ENCODE measurements at regions not wholly inside any gene's neighbourhood (a gene's known extent, or its start where the extent isn't known, plus 50 kb on each side); places are given as distances from the start of the nearest gene placed in this dataset.
"Not testable (repeated sequence)": the region's sequence is repeated elsewhere in the genome, so short reads cannot be mapped to it uniquely, and the experiment has no call there.

DNA sequence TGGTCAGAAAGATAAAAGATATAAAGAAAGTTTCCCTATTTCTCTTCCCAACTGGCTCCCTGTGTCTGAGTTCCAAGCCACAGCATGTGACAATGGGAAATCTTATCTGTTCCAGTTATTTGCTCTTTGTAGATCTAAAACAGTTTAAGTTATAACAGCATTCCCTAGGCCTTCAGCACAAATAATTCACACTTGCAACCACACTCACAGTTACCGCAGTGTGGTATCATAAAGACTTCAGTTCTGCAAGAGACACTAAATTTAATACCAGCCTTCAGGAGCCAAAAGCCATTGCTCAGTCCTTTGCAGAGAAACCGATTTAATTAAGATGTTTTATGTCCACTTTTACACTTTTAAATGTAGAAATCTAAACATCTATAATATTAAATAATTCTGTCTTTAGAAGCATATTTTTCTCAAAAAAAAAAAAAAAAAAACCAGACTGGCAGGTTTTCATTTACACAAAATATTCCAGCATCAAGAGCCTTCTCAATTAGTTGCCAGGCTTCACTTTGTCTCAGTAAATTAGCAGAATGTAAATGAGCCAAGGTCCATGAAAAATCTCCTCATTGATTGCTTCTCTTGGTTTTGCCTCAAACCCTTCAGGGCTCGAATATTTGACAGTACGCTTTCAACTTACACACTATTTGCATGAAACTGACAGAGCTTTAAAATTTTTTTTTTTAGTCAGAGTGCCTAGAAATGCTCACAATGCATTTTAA, 300.0 kb upstream of the DDI1 start:
- no peak for DNase-seq

DNA sequence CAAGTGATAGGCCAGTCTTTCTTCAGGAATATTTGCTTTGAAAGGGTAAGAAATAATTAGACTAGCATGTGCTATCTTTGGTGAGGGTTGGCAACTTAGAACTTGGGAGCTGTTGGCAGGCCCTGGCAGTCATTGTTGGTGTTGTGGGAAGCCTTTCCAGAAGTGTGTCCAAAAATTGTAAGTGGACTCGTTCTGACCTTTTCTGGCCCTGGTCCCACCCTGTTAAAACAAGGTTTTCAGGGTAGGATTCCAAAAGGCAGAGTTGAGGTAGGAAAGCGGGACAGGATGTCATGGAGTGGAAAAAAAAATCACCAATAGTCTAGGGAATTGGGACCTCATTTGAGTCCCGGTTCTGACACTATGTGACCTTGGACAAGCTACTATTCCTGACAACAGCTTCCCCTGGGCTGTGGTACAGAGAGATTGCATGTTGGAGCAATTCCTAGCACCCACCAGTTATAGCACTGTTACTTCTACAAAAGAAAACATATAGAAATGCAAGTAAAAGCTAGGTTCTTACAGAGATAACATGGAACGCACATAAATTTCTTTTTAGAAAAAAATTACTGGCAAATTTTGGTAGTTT, 299.3 kb upstream of the DDI1 start:
- DNase-seq, result no peak

GRCh38 chr11:103737747-103738146, 298.7 kb upstream of the DDI1 start:
- DNase-seq, result no peak

GRCh38 chr11:103739074-103739796, 297.2 kb upstream of the DDI1 start:
- DNase-seq, result not testable (repeated sequence)

- DNase-seq, result no peak
These were observed 291.8 kb upstream of the DDI1 start for GRCh38 chr11:103744496-103745153.

DNA sequence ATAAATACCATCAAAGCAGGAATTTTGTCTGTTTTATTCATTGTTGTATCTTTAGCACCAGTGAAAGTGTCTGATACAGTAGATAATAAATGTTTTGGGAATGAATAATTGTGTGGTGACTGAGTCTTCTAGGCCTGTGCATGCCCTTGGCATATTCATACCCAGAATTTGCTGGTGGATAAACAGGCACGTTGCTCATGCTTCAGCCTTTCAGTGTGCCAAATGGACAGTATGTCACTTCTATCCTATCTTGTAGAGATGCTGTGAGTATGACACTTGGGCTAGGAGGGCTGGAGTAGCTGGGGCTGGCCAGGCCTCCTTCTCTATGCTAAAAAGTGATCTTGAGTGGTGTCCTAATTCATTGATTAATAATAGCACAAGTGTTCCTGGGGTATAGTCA, 287.3 kb upstream of the DDI1 start:
- no peak for DNase-seq

DNA sequence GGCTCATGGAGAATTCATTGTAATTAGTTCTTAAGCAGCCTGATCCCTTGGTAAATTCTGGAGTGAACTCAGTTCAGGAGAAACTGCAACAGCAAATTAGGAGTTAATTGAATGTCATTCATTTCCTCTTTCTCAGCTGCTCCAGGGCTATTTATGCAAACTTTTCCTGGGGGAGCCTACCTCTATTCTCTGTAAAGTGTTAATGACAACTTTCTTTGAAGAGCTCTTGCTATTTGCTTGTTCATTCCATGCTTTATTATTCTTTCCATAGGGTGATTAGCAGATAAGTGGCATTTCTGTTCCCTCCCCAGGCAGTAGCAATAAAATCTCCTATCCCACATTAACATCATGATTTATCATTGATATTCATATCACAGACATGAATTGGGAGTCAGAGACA, 267.6 kb upstream of the DDI1 start:
- no peak for DNase-seq

DNA sequence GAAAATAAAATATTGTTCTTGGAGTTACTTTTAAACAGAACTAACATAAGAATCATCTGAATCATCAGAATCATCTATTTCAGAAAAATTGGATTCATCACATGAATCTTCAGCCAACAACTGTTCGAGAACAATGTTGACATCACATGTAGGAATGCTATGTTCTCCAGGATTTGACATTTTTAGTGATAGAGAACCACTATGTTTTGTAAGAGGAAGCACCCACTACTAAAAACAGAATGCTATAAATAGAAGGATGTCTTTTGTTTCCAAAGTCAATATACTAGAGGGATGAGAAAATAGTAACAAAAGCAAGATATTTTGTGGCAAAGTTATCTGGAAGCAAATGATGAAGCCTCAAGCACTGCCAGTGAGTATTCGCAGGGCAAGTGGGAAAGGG, 263.4 kb upstream of the DDI1 start:
- no peak for DNase-seq

GRCh38 chr11:103773537-103773936, 262.9 kb upstream of the DDI1 start:
- no peak for DNase-seq

DNA sequence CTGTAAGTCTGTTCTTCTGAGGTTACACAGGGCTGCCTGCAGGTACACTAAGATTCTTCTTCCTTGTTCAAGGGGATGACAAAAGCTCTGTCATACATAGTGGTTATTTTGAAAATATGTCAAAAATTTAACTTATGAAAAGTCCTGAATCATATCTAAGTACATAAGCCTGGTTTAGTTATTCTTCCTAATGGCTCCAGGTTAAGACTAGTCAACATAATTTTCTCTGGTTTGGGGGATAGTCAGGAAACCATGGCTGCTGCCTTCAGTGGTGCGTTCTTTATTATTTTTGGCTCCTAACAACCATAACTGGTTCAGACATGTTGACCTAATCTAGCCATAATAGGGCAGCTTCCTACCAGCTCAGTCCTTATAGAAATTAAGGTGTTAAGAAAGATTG, 257.4 kb upstream of the DDI1 start:
- DNase-seq, result no peak

DNA sequence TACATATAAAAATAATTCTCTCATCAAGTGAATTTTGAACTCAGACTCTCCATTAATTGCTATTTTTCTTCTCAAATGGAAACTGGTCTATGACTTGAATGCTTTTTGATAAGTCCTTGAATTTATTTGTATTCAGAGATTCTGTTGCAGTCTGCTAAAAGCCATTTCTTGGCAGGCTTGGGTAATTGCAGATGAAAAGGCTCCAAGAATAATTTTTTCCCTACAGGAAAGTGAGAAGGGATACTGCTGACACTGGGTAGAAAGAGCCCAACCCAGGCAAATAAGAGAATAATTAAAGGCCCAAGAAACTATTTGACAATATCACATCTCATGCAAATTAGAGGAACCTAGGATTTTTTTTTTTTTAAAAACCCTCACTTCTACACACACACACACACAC, 246.5 kb upstream of the DDI1 start:
- DNase-seq, result no peak

- DNase-seq, result no peak
These were observed 243.4 kb upstream of the DDI1 start for GRCh38 chr11:103792981-103793468.

- no peak for DNase-seq
These were observed 242.2 kb upstream of the DDI1 start for GRCh38 chr11:103794262-103794661.

GRCh38 chr11:103798026-103798425, 238.4 kb upstream of the DDI1 start:
- no peak for DNase-seq

DNA sequence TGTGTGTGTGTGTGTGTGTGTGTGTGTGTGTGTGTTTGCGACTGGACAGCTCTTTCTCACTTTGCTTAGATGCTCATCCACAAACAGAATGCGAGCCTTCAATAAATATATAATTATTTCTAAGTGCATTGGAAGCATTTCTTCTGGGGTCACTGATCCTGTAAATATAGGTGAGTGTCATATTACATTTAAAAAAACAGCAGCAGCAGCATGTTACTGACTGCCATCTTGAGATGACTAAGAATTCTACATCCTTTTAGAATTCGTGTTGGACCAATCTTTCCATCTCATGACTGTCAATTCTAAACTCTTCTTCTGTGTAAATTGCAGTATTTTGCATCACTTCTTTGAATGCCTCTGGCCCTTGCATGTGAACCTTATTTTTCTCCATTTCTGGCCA, 238.0 kb upstream of the DDI1 start:
- no peak for DNase-seq

- DNase-seq, result no peak
These were observed 235.9 kb upstream of the DDI1 start for GRCh38 chr11:103800406-103801114.

DNA sequence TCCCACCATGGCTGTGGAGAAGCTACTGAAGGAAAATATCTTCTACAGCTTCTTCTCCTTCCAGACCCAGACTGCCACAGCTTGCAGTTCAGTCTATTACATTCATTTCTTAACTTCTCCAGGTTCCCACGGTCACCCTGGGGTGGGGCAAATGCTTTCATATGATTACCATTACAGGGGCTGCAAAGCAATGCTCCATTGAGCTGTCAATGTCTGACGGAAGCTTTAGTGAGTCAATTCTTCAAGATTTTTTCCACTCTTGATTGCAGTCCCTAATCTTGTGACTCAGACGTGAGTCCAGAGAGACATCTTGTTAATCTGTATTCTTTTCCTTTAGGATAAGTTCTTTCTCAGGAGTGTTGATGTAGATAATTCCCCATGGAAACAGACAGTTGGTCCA, 233.4 kb upstream of the DDI1 start:
- DNase-seq, result no peak

DNA sequence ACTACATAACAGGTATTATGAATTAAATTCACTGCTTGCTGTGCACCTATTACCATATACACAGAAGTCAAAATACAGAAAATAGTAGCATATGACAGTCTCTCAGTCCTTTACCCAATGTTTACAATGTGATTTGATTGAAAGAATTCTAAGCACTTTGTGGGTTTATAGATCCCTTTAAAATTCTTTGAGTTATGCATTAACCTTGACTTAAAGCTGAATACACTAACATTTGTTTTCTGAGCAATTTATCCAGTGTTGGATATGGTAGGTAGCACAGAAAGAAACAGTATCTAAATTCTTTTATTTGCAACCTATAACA, 230.8 kb upstream of the DDI1 start:
- DNase-seq, result no peak

- DNase-seq, result no peak
These were observed 230.1 kb upstream of the DDI1 start for GRCh38 chr11:103806130-103806895.

GRCh38 chr11:103807806-103808205, 228.6 kb upstream of the DDI1 start:
- DNase-seq, result no peak

DNA sequence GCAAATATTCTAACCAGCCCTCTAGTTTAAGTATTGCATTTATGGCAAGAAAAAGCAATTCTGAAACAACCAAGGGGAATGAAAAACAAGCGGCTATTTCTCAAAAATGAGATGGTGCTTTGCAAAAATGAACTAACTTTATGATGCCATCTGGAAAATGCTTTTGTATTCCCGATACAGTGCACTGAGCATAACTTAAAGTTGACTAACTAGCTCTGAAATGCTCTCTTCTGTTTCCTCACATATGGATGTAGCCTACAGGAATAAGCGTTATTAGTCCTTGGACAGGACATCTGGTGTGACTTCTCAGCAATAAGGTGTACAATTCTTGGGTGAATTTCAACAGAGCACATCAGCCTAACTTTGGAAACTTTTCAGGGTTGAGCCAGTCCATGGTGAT, 228.2 kb upstream of the DDI1 start:
- no peak for DNase-seq

GRCh38 chr11:103811870-103812455, 224.5 kb upstream of the DDI1 start:
- no peak for DNase-seq

Measured in stimulated activated naive CD4-positive, alpha-beta T cell treated with Interleukin-2 at 50 U/mL for 16 hours (primary cell).